ENCODE measurements at regions not wholly inside any gene's neighbourhood (a gene's known extent, or its start where the extent isn't known, plus 50 kb on each side); places are given as distances from the start of the nearest gene placed in this dataset.
"Not testable (repeated sequence)": the region's sequence is repeated elsewhere in the genome, so short reads cannot be mapped to it uniquely, and the experiment has no call there.

DNA sequence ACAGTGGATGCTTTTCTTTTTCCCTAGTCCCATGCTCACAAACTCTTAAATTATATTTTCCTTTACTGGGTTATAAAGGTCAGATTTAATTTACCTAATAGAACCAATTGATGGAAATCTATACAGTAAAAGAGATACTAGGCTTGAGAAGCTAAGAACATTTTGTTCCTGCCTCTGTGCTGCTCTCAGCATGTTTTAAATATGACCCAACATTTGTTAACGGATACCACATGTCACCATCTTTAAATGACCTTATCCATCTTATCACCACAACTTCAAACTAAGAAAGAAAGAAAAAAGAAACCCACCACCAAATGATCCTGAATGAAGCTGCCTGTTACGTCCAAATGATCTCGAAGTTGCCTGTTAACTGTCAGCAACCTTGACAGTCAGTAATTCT lies 334.7 kb upstream of the ZNF608 start:
- no peak for DNase-seq (ENCODE audit: low read depth, low spot score)

- DNase-seq (ENCODE audit: low read depth, low spot score): no peak
These were observed 337.5 kb upstream of the ZNF608 start for GRCh38 chr5:125083981-125084380.

GRCh38 chr5:125085797-125086505 lies 339.5 kb upstream of the ZNF608 start:
- no peak for DNase-seq (ENCODE audit: low read depth, low spot score)

DNA sequence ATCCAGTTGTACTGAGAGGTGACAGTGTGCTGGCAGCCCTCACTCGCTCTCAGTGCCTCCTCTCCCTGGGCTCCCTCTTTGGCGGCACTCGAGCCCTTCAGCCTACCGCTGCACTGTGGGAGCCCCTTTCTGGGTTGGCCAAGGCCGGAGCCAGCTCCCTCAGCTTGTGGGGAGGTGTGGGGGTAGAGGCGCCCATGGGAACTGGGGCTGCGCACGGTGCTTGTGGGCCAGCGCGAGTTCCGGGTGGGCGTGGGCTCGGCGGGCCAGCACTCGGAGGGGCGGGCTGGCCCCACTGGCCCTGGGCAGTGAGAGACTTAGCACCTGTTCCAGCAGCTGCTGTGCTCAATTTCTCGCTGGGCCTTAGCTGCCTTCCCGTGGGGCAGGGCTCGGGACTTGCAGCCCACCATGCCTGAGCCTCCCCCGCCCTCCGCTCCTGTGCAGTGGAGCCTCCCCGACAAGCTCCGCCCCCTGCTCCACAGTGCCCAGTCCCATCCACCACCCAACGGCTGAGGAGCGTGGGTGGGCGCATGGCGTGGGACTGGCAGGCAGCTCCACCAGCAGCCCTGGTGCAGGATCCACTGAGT lies 342.2 kb upstream of the ZNF608 start:
- no peak for DNase-seq (ENCODE audit: low read depth, low spot score)

GRCh38 chr5:125092138-125092537 lies 345.7 kb upstream of the ZNF608 start:
- DNase-seq (ENCODE audit: low read depth, low spot score): not testable (repeated sequence)

- no peak for DNase-seq (ENCODE audit: low read depth, low spot score)
These were observed 347.3 kb upstream of the ZNF608 start for GRCh38 chr5:125093776-125094175.

DNA sequence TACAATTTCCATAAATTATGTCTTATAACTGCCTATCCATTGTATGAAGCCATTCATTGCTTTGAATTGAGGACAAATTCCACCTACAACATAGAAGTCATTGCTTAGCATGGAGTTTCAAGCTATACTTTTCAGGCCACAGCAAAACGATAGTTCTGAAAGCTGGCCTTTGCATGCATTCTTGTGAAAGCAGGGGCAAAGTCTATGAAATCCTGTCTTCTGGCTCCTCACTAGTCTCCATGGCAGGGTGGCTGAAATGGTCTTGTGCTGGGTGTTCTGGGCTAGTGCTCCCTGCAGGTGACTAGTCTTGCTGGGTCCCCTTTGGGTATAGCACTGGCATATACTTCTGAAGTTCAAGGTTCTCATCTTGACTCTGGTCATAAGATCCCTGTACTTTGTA lies 353.9 kb upstream of the ZNF608 start:
- no peak for DNase-seq (ENCODE audit: low read depth, low spot score)

DNA sequence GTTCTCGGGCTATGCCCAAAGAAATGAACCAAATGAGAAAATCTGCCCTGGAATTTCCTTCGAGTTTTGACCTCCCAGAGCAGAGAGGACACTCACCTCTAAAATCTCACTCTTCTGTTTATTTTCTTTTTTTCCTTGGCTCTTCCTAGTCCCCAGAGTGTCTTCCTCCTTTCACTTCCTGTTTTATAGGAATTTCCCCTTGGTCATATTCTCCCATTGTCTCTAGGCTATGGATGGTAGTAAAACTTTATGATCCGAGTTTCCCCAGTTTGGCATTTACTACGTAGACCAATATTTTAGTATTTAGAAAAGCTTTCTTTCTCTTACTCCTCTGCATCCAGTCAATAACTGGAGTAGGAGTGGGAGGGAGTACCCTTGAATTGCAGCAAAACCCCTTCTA lies 354.5 kb upstream of the ZNF608 start:
- DNase-seq (ENCODE audit: low read depth, low spot score): no peak

GRCh38 chr5:125103459-125103858 lies 357.0 kb upstream of the ZNF608 start:
- no peak for DNase-seq (ENCODE audit: low read depth, low spot score)

DNA sequence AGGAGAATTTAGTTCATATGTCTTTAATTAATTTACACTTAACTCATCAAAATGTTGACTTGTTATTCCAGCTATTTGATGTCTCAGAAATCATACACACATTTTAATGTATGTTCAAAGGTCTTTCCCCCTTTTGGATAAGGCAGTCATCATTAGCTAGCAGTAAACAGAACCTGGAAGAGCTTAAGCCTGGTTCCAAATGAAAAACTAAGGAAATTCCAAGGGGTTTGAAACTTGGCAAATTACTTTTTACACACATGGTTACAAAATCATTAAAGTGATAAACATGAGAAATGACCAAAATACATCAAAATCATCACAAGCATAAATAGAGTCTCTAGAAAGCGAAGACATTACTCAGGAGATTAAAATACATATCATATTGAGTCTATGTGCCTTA lies 359.8 kb upstream of the ZNF608 start:
- DNase-seq (ENCODE audit: low read depth, low spot score): no peak

- DNase-seq (ENCODE audit: low read depth, low spot score): no peak
These were observed 360.4 kb upstream of the ZNF608 start for GRCh38 chr5:125106881-125107280.

DNA sequence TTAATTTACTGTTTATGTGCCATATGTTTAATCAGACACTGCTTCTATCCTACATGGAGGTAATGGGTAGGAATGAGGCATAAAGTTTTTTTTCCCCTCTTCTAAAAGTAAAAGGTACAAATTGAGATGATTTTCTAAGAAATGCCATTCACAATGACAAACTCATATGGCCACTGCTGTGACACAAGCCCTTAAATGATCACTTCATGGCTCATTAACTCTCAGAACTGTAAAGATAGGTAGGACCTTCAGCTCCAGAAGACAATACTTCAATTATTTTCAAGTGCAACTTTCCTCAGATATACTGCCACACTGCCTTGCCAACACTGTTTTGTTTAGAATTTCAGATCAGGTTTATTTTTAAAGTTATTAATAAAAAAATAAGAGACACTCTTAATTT lies 362.9 kb upstream of the ZNF608 start:
- DNase-seq (ENCODE audit: low read depth, low spot score): no peak

DNA sequence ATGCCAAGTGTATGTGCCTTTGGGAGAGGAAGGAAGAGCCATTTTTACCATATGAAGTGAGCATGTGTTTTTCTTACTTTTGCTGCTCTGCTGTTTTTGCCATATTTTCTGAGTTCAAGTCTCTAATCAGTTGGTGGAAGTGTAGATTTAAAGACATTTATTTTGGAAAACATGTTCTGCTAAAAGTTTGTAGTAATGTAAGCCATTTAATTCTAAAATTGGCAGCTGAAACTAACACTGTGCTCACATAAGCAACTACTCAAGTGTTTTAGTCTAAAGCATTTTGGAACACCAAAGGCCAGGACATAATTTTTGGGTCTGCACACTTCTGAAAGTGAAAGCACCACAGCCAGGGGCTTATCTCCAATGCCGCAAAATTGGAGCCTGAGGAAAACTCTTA lies 363.4 kb upstream of the ZNF608 start:
- no peak for DNase-seq (ENCODE audit: low read depth, low spot score)

- no peak for DNase-seq (ENCODE audit: low read depth, low spot score)
These were observed 365.8 kb upstream of the ZNF608 start for GRCh38 chr5:125112196-125112595.

DNA sequence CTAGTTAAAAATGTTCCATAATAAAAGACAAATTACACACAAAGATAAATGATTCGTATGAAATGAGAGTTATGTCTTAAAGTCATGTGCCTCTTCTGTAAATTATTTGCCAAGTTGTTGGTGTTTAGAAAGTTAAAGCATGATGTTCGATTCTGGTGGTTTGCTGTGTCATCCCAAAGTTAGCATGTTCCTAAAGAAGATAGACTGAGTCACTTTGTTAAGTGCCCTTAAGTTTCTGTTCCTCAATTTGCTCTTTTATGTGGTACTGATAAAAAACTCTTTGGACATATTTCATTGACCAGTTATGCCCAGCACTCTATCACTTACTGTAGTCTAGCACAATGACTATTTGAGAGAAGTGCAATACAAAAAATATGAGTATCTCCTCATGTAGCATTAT lies 366.9 kb upstream of the ZNF608 start:
- no peak for DNase-seq (ENCODE audit: low read depth, low spot score)

GRCh38 chr5:125115195-125115525 lies 368.7 kb upstream of the ZNF608 start:
- DNase-seq (ENCODE audit: low read depth, low spot score): no peak

- no peak for DNase-seq (ENCODE audit: low read depth, low spot score)
These were observed 371.1 kb upstream of the ZNF608 start for GRCh38 chr5:125117566-125117965.

DNA sequence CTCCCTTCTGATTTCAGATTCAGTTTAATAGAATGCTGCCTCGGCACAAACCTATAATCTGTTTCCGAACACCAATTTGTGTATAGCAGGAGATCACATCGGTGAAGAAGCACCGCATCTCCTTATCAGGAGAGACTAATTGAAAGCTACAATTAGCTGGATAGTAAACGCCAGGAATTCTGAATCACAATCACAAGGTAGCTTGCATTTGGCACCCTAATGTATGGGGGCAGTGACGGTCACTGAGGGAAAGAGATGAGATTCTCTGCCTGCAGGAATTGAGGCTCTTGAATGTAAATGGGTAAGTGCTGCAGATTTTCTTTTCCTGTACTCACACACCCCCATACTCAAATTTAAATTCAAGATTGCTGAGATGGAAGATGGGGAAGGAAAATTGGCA lies 373.6 kb upstream of the ZNF608 start:
- no peak for DNase-seq (ENCODE audit: low read depth, low spot score)

GRCh38 chr5:125125031-125125823 lies 378.8 kb upstream of the ZNF608 start:
- no peak for DNase-seq (ENCODE audit: low read depth, low spot score)

GRCh38 chr5:125126050-125126449 lies 379.6 kb upstream of the ZNF608 start:
- no peak for DNase-seq (ENCODE audit: low read depth, low spot score)

GRCh38 chr5:125129151-125129806 lies 382.8 kb upstream of the ZNF608 start:
- no peak for DNase-seq (ENCODE audit: low read depth, low spot score)

DNA sequence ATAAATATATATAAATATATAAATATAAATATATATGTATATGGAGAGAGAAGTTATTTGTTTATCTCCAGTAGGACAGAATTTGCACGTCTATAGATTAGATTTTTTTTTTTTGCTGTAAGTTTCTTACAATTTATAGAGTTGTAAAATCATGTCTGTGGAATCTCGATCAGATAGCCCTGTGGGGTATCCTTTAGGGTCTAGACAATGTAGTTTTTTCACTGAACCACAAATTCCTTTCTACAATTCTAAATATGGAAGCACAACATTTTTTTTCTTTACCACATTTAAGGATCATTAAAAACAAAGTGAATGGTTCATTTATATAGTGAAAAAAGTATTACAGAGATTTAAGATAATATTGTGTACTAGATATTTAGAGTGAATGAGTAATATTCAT lies 384.2 kb upstream of the ZNF608 start:
- no peak for DNase-seq (ENCODE audit: low read depth, low spot score)
